PFSK-1 (cell line): ENCODE measurements at regions not wholly inside any gene's neighbourhood (a gene's known extent, or its start where the extent isn't known, plus 50 kb on each side); places are given as distances from the start of the nearest gene placed in this dataset.

Source experiments
- FOXP2 ChIP-seq: optimal IDR thresholded peaks from 2 replicates; pipeline ENCODE3; 2011; ENCODE audit warnings: borderline replicate concordance, control low read depth, inconsistent platforms; ENCODE audit not compliant: insufficient read depth; ENCODE audit errors: extremely low read length, extremely low read depth
- POLR2AphosphoS5 ChIP-seq: IDR thresholded peaks from 2 replicates; pipeline ENCODE4 v1.6.1; 2012; ENCODE audit warnings: low read depth, mild to moderate bottlenecking, control low read depth, low read length, moderate library complexity
- SIN3A ChIP-seq: IDR thresholded peaks from 2 replicates; pipeline ENCODE4 v1.6.1; 2012; ENCODE audit warnings: mild to moderate bottlenecking, low read length, moderate library complexity, borderline replicate concordance; ENCODE audit not compliant: insufficient read depth
- TAF1 ChIP-seq: IDR thresholded peaks from 2 replicates; pipeline ENCODE4 v1.6.1; 2012; ENCODE audit warnings: low read length, control low read depth, borderline replicate concordance; ENCODE audit not compliant: insufficient read depth
- TF ChIP-seq, protein P1 (sequence below), 2 experiments: IDR thresholded peaks; 2 replicates each; pipeline versions ENCODE4 v1.6.1 to v1.8.0; 2011 to 2012; ENCODE audit warnings: low read depth in 2 of 2, low read length in 2 of 2, control low read depth in 1 of 2, inconsistent platforms in 1 of 2, mild to moderate bottlenecking in 1 of 2, moderate library complexity in 1 of 2; ENCODE audit not compliant: insufficient read depth in 1 of 2

GRCh38 chr4:23169608-23170311, 477.0 kb downstream of the GBA3 start:
- TF ChIP-seq TAF1 (no peak), FOXP2 (no peak), SIN3A (no peak), POLR2AphosphoS5 (no peak)
- TF ChIP-seq, protein P1, sequence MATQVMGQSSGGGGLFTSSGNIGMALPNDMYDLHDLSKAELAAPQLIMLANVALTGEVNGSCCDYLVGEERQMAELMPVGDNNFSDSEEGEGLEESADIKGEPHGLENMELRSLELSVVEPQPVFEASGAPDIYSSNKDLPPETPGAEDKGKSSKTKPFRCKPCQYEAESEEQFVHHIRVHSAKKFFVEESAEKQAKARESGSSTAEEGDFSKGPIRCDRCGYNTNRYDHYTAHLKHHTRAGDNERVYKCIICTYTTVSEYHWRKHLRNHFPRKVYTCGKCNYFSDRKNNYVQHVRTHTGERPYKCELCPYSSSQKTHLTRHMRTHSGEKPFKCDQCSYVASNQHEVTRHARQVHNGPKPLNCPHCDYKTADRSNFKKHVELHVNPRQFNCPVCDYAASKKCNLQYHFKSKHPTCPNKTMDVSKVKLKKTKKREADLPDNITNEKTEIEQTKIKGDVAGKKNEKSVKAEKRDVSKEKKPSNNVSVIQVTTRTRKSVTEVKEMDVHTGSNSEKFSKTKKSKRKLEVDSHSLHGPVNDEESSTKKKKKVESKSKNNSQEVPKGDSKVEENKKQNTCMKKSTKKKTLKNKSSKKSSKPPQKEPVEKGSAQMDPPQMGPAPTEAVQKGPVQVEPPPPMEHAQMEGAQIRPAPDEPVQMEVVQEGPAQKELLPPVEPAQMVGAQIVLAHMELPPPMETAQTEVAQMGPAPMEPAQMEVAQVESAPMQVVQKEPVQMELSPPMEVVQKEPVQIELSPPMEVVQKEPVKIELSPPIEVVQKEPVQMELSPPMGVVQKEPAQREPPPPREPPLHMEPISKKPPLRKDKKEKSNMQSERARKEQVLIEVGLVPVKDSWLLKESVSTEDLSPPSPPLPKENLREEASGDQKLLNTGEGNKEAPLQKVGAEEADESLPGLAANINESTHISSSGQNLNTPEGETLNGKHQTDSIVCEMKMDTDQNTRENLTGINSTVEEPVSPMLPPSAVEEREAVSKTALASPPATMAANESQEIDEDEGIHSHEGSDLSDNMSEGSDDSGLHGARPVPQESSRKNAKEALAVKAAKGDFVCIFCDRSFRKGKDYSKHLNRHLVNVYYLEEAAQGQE (IDR thresholded peaks at IDR 0.05; ENCODE audit: insufficient read depth in 1 of 2, low read depth in 2 of 2, low read length in 2 of 2), result no peak

DNA sequence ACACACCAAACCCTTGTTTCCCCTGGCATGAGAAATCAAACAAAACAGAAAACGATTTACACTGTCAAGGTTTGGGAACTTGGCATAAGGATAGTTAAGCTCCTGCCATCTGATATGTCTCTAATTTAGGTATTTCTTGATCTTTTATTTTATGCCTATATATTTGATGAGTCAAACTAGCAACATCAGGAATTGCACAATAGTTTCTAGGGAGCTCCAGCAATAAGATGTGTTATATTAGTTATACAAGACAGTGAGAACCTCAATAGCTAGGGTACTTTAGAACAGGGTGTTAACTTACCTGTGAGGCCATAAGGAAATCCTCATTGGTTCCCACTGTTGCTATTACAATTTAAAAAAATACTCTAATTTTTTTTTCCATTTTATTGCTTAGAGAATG, 474.2 kb downstream of the GBA3 start:
- TF ChIP-seq POLR2AphosphoS5 (no peak), FOXP2 (no peak), TAF1 (no peak), SIN3A (no peak)
- TF ChIP-seq, protein P1 (IDR thresholded peaks at IDR 0.05; ENCODE audit: insufficient read depth in 1 of 2, low read depth in 2 of 2, low read length in 2 of 2), result no peak

DNA sequence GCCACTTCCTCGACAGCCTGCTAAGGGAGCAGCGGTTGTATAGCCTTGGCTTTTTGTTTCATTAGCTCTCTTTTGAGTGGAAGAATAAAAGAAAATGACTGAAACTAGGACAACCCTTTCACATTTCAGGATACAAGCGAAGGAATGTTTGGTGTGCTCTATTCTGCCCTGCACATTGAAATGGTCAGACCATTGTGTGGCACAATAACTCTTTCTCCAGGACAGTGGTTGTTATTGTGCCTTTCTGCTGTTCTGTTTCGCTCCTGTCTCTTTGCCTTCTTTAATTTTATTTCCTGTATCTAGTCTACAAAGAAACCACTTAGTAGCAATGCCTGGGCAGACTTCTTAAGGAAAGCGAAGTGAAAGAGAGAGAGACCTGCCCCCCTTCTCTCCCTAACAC, 473.7 kb downstream of the GBA3 start:
- TF ChIP-seq SIN3A (no peak), TAF1 (no peak), POLR2AphosphoS5 (no peak), FOXP2 (no peak)
- TF ChIP-seq, protein P1 (IDR thresholded peaks at IDR 0.05; ENCODE audit: insufficient read depth in 1 of 2, low read depth in 2 of 2, low read length in 2 of 2), result no peak

- TF ChIP-seq FOXP2, result no peak
- no peak for TF ChIP-seq SIN3A
- TF ChIP-seq, protein P1 (IDR thresholded peaks at IDR 0.05; ENCODE audit: insufficient read depth in 1 of 2, low read depth in 2 of 2, low read length in 2 of 2), result no peak
- TF ChIP-seq POLR2AphosphoS5, result no peak
- no peak for TF ChIP-seq TAF1
These were observed 472.9 kb downstream of the GBA3 start for GRCh38 chr4:23165669-23166068.
